ENCODE measurements at regions not wholly inside any gene's neighbourhood (a gene's known extent, or its start where the extent isn't known, plus 50 kb on each side); places are given as distances from the start of the nearest gene placed in this dataset.

DNA sequence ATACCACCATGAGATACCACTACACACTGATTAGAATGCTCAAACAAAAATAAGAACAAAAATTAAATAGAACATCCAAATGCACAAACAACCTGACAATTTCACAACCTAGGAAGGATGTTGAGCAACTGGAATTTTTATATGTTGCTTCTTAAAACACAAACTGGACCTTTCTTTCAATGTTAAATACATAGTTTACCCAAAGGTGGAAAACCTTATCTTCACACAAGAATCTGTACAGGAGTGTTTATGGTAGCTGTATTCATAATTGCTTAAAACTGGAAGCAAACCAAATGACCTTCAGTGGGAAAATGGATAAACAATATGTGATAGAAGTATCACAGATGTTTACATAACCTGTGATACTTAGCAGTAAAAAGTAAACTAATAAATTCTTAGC lies 573.8 kb downstream of the MAGEB5 start:
- H3K4me1 ChIP-seq: no peaks in the 10 kb centered on the region
- POLR2A ChIA-PET: no interaction called here

GRCh38 chrX:26788402-26788998 lies 572.5 kb downstream of the MAGEB5 start:
- FAIRE-seq (no peak), ATAC-seq (no peak), DNase-seq (ENCODE audit: low read depth in 1 of 2, low spot score in 1 of 2) (no peak)
- POLR2A ChIA-PET: no interaction called here
- H3K9me3 ChIP-seq: no peaks in the 10 kb centered on the region
- WGBS (ENCODE audit: missing lambda C conversion rate): 3% methylated on average over 1 of the region's 1 CpG
- TF ChIP-seq FOXS1 (CRISPR knock-in tag; IDR thresholded peaks at IDR 0.05): no peak
- TF ChIP-seq HMGXB4 (CRISPR knock-in tag; IDR thresholded peaks at IDR 0.05; ENCODE audit: borderline replicate concordance): no peak
- no peak for TF ChIP-seq E2F6 (IDR thresholded peaks at IDR 0.05; ENCODE audit: borderline replicate concordance, low read depth)
- no peak for TF ChIP-seq PHF8 (IDR thresholded peaks at IDR 0.05; ENCODE audit: borderline replicate concordance, low read depth)
- TF ChIP-seq, protein P1, sequence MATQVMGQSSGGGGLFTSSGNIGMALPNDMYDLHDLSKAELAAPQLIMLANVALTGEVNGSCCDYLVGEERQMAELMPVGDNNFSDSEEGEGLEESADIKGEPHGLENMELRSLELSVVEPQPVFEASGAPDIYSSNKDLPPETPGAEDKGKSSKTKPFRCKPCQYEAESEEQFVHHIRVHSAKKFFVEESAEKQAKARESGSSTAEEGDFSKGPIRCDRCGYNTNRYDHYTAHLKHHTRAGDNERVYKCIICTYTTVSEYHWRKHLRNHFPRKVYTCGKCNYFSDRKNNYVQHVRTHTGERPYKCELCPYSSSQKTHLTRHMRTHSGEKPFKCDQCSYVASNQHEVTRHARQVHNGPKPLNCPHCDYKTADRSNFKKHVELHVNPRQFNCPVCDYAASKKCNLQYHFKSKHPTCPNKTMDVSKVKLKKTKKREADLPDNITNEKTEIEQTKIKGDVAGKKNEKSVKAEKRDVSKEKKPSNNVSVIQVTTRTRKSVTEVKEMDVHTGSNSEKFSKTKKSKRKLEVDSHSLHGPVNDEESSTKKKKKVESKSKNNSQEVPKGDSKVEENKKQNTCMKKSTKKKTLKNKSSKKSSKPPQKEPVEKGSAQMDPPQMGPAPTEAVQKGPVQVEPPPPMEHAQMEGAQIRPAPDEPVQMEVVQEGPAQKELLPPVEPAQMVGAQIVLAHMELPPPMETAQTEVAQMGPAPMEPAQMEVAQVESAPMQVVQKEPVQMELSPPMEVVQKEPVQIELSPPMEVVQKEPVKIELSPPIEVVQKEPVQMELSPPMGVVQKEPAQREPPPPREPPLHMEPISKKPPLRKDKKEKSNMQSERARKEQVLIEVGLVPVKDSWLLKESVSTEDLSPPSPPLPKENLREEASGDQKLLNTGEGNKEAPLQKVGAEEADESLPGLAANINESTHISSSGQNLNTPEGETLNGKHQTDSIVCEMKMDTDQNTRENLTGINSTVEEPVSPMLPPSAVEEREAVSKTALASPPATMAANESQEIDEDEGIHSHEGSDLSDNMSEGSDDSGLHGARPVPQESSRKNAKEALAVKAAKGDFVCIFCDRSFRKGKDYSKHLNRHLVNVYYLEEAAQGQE (IDR thresholded peaks at IDR 0.05): no peak
- TF ChIP-seq HOXA7 (CRISPR knock-in tag; IDR thresholded peaks at IDR 0.05): no peak
- TF ChIP-seq GATA3 (IDR thresholded peaks at IDR 0.05; ENCODE audit: borderline replicate concordance): no peak
- no peak for TF ChIP-seq TP53 (CRISPR knock-in tag; IDR thresholded peaks at IDR 0.05)
- TF ChIP-seq, protein P2, sequence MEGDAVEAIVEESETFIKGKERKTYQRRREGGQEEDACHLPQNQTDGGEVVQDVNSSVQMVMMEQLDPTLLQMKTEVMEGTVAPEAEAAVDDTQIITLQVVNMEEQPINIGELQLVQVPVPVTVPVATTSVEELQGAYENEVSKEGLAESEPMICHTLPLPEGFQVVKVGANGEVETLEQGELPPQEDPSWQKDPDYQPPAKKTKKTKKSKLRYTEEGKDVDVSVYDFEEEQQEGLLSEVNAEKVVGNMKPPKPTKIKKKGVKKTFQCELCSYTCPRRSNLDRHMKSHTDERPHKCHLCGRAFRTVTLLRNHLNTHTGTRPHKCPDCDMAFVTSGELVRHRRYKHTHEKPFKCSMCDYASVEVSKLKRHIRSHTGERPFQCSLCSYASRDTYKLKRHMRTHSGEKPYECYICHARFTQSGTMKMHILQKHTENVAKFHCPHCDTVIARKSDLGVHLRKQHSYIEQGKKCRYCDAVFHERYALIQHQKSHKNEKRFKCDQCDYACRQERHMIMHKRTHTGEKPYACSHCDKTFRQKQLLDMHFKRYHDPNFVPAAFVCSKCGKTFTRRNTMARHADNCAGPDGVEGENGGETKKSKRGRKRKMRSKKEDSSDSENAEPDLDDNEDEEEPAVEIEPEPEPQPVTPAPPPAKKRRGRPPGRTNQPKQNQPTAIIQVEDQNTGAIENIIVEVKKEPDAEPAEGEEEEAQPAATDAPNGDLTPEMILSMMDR (IDR thresholded peaks at IDR 0.05): no peak
- H3K4me1 ChIP-seq: no peaks in the 10 kb centered on the region
- no peak overlapping the region for H3K4me3 ChIP-seq
- no peak overlapping the region for H3K27ac ChIP-seq
- CTCF ChIA-PET: no interaction called here
- H3K4me2 ChIP-seq: no peak overlapping the region

More for the DNA sequence above, 573.8 kb downstream of the MAGEB5 start:
- TF ChIP-seq MAX (IDR thresholded peaks at IDR 0.05): no peak
- TF ChIP-seq, protein P3, sequence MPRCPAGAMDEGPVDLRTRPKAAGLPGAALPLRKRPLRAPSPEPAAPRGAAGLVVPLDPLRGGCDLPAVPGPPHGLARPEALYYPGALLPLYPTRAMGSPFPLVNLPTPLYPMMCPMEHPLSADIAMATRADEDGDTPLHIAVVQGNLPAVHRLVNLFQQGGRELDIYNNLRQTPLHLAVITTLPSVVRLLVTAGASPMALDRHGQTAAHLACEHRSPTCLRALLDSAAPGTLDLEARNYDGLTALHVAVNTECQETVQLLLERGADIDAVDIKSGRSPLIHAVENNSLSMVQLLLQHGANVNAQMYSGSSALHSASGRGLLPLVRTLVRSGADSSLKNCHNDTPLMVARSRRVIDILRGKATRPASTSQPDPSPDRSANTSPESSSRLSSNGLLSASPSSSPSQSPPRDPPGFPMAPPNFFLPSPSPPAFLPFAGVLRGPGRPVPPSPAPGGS (IDR thresholded peaks at IDR 0.05): no peak
- no peak for TF ChIP-seq HDAC2 (IDR thresholded peaks at IDR 0.05)
- no peak for TF ChIP-seq CEBPB (IDR thresholded peaks at IDR 0.05)
- no peak for TF ChIP-seq CBX8 (IDR thresholded peaks at IDR 0.05)
- TF ChIP-seq JUN (IDR thresholded peaks at IDR 0.05): no peak
- TF ChIP-seq, protein P4, sequence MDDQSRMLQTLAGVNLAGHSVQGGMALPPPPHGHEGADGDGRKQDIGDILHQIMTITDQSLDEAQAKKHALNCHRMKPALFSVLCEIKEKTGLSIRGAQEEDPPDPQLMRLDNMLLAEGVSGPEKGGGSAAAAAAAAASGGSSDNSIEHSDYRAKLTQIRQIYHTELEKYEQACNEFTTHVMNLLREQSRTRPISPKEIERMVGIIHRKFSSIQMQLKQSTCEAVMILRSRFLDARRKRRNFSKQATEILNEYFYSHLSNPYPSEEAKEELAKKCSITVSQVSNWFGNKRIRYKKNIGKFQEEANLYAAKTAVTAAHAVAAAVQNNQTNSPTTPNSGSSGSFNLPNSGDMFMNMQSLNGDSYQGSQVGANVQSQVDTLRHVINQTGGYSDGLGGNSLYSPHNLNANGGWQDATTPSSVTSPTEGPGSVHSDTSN (IDR thresholded peaks at IDR 0.05): no peak
- TF ChIP-seq EP300 (IDR thresholded peaks at IDR 0.05): no peak
- TF ChIP-seq, protein P1 (IDR thresholded peaks at IDR 0.05): no peak
- no peak for TF ChIP-seq SREBF2 (IDR thresholded peaks at IDR 0.05)
- no peak for TF ChIP-seq MAZ (IDR thresholded peaks at IDR 0.05; ENCODE audit: borderline replicate concordance, low read depth, low read length)
- TF ChIP-seq TP53 (CRISPR knock-in tag; IDR thresholded peaks at IDR 0.05): no peak
- no peak for TF ChIP-seq KDM5A (IDR thresholded peaks at IDR 0.05)
- TF ChIP-seq ZC3H11A (IDR thresholded peaks at IDR 0.05): no peak
- TF ChIP-seq CHD4 (IDR thresholded peaks at IDR 0.05; ENCODE audit: borderline replicate concordance): no peak
- TF ChIP-seq HEYL (CRISPR knock-in tag; IDR thresholded peaks at IDR 0.05): no peak
- no peak for TF ChIP-seq ESRRA (IDR thresholded peaks at IDR 0.05; ENCODE audit: borderline replicate concordance, low read length)
- no peak for TF ChIP-seq RCOR1 (IDR thresholded peaks at IDR 0.05; ENCODE audit: low read depth, low read length)
- Histone ChIP-seq H3K9me3 (no peaks in the 10 kb centered on the region), H3K4me3 (no peak overlapping the region), H3K27ac (no peak overlapping the region), H3K4me2 (no peak overlapping the region)
- CTCF ChIA-PET: no interaction called here
- ATAC-seq: no peak
- DNase-seq (ENCODE audit: low read depth in 1 of 2, low spot score in 1 of 2): no peak
- FAIRE-seq: no peak

All from A549 (cell line).